Activated CD4-positive, alpha-beta T cell treated with anti-CD3 and anti-CD28 coated beads for 24 hours (primary cell): ENCODE measurements at regions not wholly inside any gene's neighbourhood (a gene's known extent, or its start where the extent isn't known, plus 50 kb on each side); places are given as distances from the start of the nearest gene placed in this dataset.

Experiments
- DNase-seq, 2 donors: peaks; one replicate each; pipeline ENCODE4 v3.0.0-alpha.2; 2020; ENCODE audit warnings: low read depth in 2 of 2

- DNase-seq = no peak
Measured at GRCh38 chr3:27590437-27591298, 106.5 kb upstream of the SLC4A7 start.

- DNase-seq = no peak
Measured at GRCh38 chr3:27589795-27590194, 105.6 kb upstream of the SLC4A7 start.

- DNase-seq = no peak
Measured at GRCh38 chr3:27585429-27585828, 101.2 kb upstream of the SLC4A7 start.

GRCh38 chr3:27584874-27585273, 100.7 kb upstream of the SLC4A7 start:
- DNase-seq = no peak

- no peak for DNase-seq
Measured at GRCh38 chr3:27581852-27582251, 97.7 kb upstream of the SLC4A7 start.

- no peak for DNase-seq
Measured at GRCh38 chr3:27578032-27578431, 93.8 kb upstream of the SLC4A7 start.

- no peak for DNase-seq
Measured at GRCh38 chr3:27577504-27577903, 93.3 kb upstream of the SLC4A7 start.

GRCh38 chr3:27576171-27576570, 92.0 kb upstream of the SLC4A7 start:
- DNase-seq = no peak

GRCh38 chr3:27575499-27575898, 91.3 kb upstream of the SLC4A7 start:
- no peak for DNase-seq

GRCh38 chr3:27574438-27574795, 90.2 kb upstream of the SLC4A7 start:
- no peak for DNase-seq

GRCh38 chr3:27573780-27574437, 89.7 kb upstream of the SLC4A7 start:
- no peak for DNase-seq

GRCh38 chr3:27573138-27573537, 89.0 kb upstream of the SLC4A7 start:
- no peak for DNase-seq

GRCh38 chr3:27571345-27571744, 87.2 kb upstream of the SLC4A7 start:
- no peak for DNase-seq

GRCh38 chr3:27570421-27571106, 86.4 kb upstream of the SLC4A7 start:
- DNase-seq = no peak

- DNase-seq = no peak
Measured at GRCh38 chr3:27568393-27568792, 84.2 kb upstream of the SLC4A7 start.

- no peak for DNase-seq
Measured at GRCh38 chr3:27567251-27567650, 83.1 kb upstream of the SLC4A7 start.

- DNase-seq = no peak
Measured at GRCh38 chr3:27565201-27565852, 81.1 kb upstream of the SLC4A7 start.

GRCh38 chr3:27561576-27561975, 77.4 kb upstream of the SLC4A7 start:
- DNase-seq = no peak

- DNase-seq = no peak
Measured at GRCh38 chr3:27560484-27561056, 76.4 kb upstream of the SLC4A7 start.

GRCh38 chr3:27559835-27560234, 75.7 kb upstream of the SLC4A7 start:
- DNase-seq = no peak

- no peak for DNase-seq
Measured at GRCh38 chr3:27559381-27559780, 75.2 kb upstream of the SLC4A7 start.

GRCh38 chr3:27557411-27557810, 73.2 kb upstream of the SLC4A7 start:
- no peak for DNase-seq
